ENCODE measurements at regions not wholly inside any gene's neighbourhood (a gene's known extent, or its start where the extent isn't known, plus 50 kb on each side); places are given as distances from the start of the nearest gene placed in this dataset.

DNA sequence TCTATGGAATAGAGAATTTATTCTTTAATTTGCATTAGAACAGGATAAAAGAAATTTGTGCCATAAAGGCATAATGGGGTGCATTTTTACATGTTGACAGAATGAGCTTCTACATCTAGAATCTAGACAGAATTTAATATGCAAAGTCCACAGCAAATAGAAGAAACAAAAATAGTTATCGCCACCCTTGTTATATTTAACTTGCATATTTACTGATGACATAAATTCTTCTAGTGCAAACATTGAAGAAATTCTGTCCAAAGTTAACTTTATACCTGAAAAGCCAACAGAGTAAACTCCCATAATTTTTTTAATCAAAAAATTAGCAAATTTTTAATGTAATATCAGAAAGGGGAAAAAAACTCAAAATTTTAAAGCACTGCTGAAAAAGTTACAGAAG lies 213.7 kb upstream of the ALCAM start:
- no peaks in the 10 kb centered on the region for H3K36me3 ChIP-seq (ENCODE audit: low read depth)
- no peaks in the 10 kb centered on the region for H3K4me1 ChIP-seq (ENCODE audit: low read depth)
- no peak for ATAC-seq
- intact Hi-C loops (cut with DNase I, micrococcal nuclease): no loop called here
- H3K4me3 ChIP-seq: no peak overlapping the region
- no peak for TF ChIP-seq CTCF (IDR thresholded peaks at IDR 0.05)
- no peaks in the 10 kb centered on the region for H3K9me3 ChIP-seq
- no peak for DNase-seq

DNA sequence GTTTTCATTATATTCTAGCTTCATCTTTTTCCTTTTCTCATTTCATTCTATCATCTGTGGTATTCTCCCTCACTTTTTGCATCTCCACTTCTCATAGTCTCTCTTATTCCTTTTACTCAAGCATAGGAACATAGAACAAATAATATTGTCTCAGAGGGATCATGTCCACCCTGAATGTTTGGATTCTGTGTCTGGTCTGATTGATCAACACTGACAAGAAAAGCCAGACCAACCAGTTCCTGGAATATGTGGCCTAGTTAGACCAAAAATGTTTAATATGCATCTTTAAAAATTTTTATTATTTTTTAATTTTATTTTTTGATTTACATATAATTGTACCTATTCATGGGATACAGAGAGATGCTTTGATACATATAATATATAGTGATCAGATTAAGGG lies 212.0 kb upstream of the ALCAM start:
- TF ChIP-seq CTCF (IDR thresholded peaks at IDR 0.05): no peak
- Histone ChIP-seq H3K9me3 (no peaks in the 10 kb centered on the region), H3K4me3 (no peak overlapping the region), H3K36me3 (ENCODE audit: low read depth) (no peaks in the 10 kb centered on the region), H3K4me1 (ENCODE audit: low read depth) (no peaks in the 10 kb centered on the region)
- DNase-seq: no peak
- no peak for ATAC-seq
- intact Hi-C loops (cut with DNase I, micrococcal nuclease): no loop called here

GRCh38 chr3:105157067-105157765 lies 209.5 kb upstream of the ALCAM start:
- no peak for TF ChIP-seq CTCF (IDR thresholded peaks at IDR 0.05)
- Histone ChIP-seq H3K4me3 (no peak overlapping the region), H3K4me1 (ENCODE audit: low read depth) (no peaks in the 10 kb centered on the region), H3K9me3 (no peaks in the 10 kb centered on the region), H3K36me3 (ENCODE audit: low read depth) (no peaks in the 10 kb centered on the region)
- no peak for ATAC-seq
- no peak for DNase-seq
- intact Hi-C loops (cut with DNase I, micrococcal nuclease): no loop called here

DNA sequence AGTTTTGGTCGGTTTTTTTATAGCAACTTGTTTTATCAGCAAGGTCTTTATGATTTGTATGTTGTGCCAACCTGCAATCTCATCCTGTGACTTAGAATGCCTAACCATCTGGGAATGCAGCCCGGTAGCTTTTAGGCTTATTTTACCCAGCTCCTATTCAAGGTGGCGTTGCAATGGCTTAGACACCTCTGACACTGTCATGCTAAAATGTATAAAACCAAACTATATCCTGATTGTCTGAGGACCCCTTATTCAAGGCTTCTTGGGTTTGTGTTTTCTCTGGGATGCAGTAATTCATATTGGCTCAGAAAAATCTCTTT lies 209.0 kb upstream of the ALCAM start:
- no peak for TF ChIP-seq CTCF (IDR thresholded peaks at IDR 0.05)
- H3K36me3 ChIP-seq (ENCODE audit: low read depth): no peaks in the 10 kb centered on the region
- no peak overlapping the region for H3K4me3 ChIP-seq
- no peaks in the 10 kb centered on the region for H3K4me1 ChIP-seq (ENCODE audit: low read depth)
- ATAC-seq: no peak
- intact Hi-C loops (cut with DNase I, micrococcal nuclease): no loop called here
- DNase-seq: no peak
- no peaks in the 10 kb centered on the region for H3K9me3 ChIP-seq

- Histone ChIP-seq H3K36me3 (ENCODE audit: low read depth) (no peaks in the 10 kb centered on the region), H3K9me3 (no peaks in the 10 kb centered on the region), H3K4me1 (ENCODE audit: low read depth) (no peaks in the 10 kb centered on the region), H3K4me3 (no peak overlapping the region)
- no peak for DNase-seq
- intact Hi-C loops (cut with DNase I, micrococcal nuclease): no loop called here
- TF ChIP-seq CTCF (IDR thresholded peaks at IDR 0.05): no peak
- ATAC-seq: no peak
These were observed 208.4 kb upstream of the ALCAM start for GRCh38 chr3:105158286-105158685.

GRCh38 chr3:105162448-105162847 lies 204.3 kb upstream of the ALCAM start:
- no peak for TF ChIP-seq CTCF (IDR thresholded peaks at IDR 0.05)
- H3K4me1 ChIP-seq (ENCODE audit: low read depth): no peaks in the 10 kb centered on the region
- intact Hi-C loops (cut with DNase I, micrococcal nuclease): no loop called here
- no peaks in the 10 kb centered on the region for H3K9me3 ChIP-seq
- ATAC-seq (no peak), DNase-seq (no peak)
- no peak overlapping the region for H3K4me3 ChIP-seq
- no peaks in the 10 kb centered on the region for H3K36me3 ChIP-seq (ENCODE audit: low read depth)
